GM13976 (cell line): ENCODE measurements at regions not wholly inside any gene's neighbourhood (a gene's known extent, or its start where the extent isn't known, plus 50 kb on each side); places are given as distances from the start of the nearest gene placed in this dataset.

Source experiments
- DNase-seq: peaks from one replicate; pipeline ENCODE4 v3.0.0; 2012; ENCODE audit warnings: low spot score
- in situ Hi-C: fragments of 300-500 bp; cut with MboI; formaldehyde crosslinking; loops from one replicate; pipeline ENCODE4 v1.12.0; 2022; ENCODE audit warnings: low sequenced_read_pairs, mixed read lengths, inconsistent platforms; ENCODE audit not compliant: unreplicated experiment
- TF ChIP-seq, protein P1 (sequence below): IDR thresholded peaks from 2 replicates; pipeline ENCODE4 v1.5.1; 2012; ENCODE audit warnings: borderline replicate concordance, mild to moderate bottlenecking; ENCODE audit not compliant: insufficient read depth; ENCODE audit errors: extremely low read depth, missing control alignments, control extremely low read depth

DNA sequence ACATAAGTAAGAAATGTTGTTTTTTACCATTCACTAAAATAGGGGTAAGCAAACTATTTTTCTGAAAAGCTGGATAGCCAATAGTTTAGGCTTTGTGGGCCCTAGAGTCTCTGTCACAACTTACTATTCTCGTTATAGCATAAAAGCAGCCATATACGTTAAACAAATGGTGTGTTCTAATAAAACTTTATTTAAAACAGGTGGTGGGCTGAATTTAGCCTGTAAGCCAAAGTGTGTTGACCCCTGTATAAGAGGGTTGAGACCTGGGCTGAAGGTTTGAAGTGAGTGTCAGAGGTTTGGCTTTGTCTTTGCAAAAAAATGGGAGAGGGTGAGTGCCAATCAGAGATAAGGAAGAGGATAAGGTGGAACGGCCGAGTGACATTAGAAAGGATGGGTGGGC, 197.2 kb downstream of the RNF144B start:
- DNase-seq, result no peak
- in situ Hi-C loops, result no loop called here
- TF ChIP-seq, protein P1, sequence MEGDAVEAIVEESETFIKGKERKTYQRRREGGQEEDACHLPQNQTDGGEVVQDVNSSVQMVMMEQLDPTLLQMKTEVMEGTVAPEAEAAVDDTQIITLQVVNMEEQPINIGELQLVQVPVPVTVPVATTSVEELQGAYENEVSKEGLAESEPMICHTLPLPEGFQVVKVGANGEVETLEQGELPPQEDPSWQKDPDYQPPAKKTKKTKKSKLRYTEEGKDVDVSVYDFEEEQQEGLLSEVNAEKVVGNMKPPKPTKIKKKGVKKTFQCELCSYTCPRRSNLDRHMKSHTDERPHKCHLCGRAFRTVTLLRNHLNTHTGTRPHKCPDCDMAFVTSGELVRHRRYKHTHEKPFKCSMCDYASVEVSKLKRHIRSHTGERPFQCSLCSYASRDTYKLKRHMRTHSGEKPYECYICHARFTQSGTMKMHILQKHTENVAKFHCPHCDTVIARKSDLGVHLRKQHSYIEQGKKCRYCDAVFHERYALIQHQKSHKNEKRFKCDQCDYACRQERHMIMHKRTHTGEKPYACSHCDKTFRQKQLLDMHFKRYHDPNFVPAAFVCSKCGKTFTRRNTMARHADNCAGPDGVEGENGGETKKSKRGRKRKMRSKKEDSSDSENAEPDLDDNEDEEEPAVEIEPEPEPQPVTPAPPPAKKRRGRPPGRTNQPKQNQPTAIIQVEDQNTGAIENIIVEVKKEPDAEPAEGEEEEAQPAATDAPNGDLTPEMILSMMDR, result no peak

DNA sequence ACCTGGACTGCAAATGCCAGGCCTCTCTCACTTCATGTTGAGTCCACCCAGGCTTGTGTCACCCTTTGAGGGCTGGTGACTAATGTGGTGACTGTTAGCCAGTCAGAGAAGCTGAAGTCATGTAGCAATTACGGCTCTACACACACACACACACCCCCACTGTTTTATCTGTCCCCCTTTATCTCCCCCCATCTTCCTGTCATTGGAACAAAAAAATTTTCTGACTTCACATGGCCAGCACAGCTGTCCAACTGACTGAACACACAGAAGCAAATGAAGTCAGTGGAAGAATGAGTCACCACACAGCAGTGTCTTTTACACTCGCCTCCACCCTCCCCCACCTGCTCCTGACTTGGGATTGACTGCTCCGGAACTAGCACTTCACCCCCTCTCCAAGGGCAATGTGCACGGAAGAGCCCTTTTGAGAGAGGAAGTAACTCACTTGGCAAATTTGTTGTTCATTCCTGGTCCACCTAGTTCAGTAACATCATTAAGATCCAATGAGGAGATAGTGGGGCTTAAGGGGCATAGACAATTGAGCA, 198.0 kb downstream of the RNF144B start:
- in situ Hi-C loops, result no loop called here
- TF ChIP-seq, protein P1, result no peak
- no peak for DNase-seq

DNA sequence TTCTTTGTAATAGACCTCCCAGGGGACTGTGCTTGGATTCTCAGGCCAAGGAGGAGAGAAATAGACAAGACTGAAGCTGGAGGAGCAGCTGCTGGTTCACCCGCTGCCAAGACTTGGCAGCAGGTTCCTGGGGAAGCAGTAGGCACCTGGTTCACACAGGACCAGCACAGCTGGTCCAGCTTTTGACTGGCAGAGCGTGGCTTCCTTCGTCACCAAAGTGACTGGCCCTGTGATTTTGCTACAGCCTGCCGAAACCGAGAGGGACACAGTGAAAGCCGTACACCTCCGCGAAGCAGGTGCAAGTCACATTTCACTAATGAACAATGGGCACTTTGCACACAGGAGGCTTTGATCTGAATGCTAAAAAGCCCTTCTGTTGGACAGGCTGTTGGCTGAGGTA, 199.0 kb downstream of the RNF144B start:
- no peak for DNase-seq
- TF ChIP-seq, protein P1, result no peak
- in situ Hi-C loops, result no loop called here

DNA sequence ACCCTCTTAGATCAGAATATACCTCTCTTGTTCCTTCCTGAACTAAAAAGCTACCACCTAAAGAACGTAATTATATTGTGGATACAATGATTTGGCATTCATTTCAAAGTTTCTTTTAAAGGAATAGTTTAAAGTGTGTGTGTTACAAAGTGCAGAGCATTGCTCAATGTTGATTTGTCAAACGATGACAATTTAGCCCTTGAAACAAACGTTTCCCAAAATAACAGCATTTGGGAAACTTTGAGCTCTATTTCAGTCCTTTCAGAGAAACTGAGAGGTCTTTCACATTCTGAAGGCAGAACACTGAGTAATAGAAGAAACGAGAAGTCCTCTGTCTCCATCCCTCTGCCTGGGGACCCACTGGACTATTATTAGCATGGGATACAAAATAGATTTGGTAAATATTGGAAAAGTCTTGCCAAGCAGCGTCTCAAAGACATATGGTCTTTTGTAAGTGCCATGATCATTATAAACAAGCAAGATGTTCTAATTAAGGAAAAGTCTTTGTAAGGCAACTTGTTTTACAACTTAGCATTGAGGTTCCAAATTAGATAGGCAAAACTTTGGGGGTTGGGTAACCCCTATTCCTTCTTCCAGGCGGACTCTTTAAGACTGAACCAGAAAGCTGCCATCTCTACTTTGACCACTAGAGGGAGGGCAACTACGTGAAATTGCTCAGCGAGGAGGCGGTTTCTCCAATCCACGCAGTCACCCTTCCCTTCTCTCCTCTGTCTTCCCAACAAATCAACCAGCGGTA, 208.8 kb downstream of the RNF144B start:
- DNase-seq, result peak; percentile 40
- in situ Hi-C loops, result no loop called here
- TF ChIP-seq, protein P1, result peak; percentile 79

DNA sequence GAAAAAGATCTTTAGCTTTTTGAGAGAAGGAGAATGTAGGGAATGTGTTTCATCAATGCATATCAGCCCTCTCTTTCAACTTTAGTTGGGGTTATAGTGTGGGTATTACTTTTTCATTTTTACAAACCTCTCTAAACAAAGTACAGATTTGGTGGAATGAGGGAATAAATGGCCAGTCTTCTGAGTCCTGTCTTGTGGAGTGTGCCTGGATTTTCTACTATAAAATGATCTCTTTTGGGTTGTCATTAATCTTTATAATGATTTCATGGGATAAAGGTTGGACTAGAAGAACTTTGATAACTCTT, 209.3 kb downstream of the RNF144B start:
- in situ Hi-C loops, result no loop called here
- TF ChIP-seq, protein P1, result no peak
- DNase-seq, result no peak

DNA sequence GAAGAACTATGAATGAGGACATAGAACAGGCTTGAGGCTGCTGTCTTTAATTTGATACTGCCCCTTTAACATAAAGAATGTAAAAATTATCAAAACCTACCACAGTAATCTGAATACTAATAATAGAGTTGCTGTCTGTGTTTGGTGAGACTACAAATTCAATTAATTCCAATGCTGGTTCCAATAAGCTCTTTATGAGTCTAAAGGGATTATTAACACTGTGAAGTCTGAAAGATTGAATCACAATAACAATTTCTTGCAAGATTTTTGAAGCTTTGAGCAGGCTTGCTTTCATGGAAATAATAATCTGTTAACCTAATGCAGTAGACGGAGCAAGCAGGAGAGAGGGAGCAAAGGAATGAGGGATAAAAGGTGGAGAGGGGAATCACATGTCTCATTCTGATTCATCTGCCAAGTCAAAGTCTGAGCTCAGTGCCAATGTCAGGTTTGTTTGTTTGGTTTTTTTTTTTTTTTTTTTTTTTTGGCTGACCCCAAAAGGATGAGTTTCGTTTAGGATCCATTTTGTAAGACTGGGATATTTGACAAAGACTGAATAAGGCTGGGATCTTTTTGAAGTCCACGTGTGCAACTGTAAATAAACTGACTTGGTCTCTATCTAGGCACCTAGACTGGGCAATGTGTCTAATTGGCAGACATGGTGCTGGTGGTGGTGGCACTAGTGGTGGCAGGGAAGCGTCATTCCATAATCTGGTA, 211.6 kb downstream of the RNF144B start:
- TF ChIP-seq, protein P1, result no peak
- DNase-seq, result no peak
- in situ Hi-C loops, result no loop called here
